ENCODE measurements at regions not wholly inside any gene's neighbourhood (a gene's known extent, or its start where the extent isn't known, plus 50 kb on each side); places are given as distances from the start of the nearest gene placed in this dataset.

GRCh38 chr10:54961040-54961439 is 160.0 kb upstream of the PCDH15 start (continued):
- TF ChIP-seq PATZ1 (CRISPR knock-in tag; IDR thresholded peaks at IDR 0.05; ENCODE audit: borderline replicate concordance), result no peak

GRCh38 chr10:54958844-54959243 is 157.8 kb upstream of the PCDH15 start:
- ATAC-seq, result no peak
- no peak for TF ChIP-seq CREB5 (CRISPR knock-in tag; IDR thresholded peaks at IDR 0.05; ENCODE audit: low read depth)

GRCh38 chr10:54947605-54948004 is 146.6 kb upstream of the PCDH15 start:
- ATAC-seq, result no peak
- TF ChIP-seq ZC3H10 (CRISPR knock-in tag; IDR thresholded peaks at IDR 0.05) (no peak), ARNTL (CRISPR knock-in tag; IDR thresholded peaks at IDR 0.05; ENCODE audit: borderline replicate concordance, low read depth) (no peak), CSDC2 (CRISPR knock-in tag; IDR thresholded peaks at IDR 0.05) (no peak)

GRCh38 chr10:54940418-54940817 is 139.4 kb upstream of the PCDH15 start:
- no peak for TF ChIP-seq PATZ1 (CRISPR knock-in tag; IDR thresholded peaks at IDR 0.05; ENCODE audit: borderline replicate concordance)
- TF ChIP-seq ZNF565 (CRISPR knock-in tag; conservative IDR thresholded peaks at IDR 0.05; ENCODE audit: low read depth), result no peak
- no peak for TF ChIP-seq TOX (CRISPR knock-in tag; IDR thresholded peaks at IDR 0.05; ENCODE audit: borderline replicate concordance)
- no peak for ATAC-seq

GRCh38 chr10:54914049-54914448 is 113.0 kb upstream of the PCDH15 start:
- TF ChIP-seq RARB (CRISPR knock-in tag; IDR thresholded peaks at IDR 0.05) (no peak), TOX (CRISPR knock-in tag; IDR thresholded peaks at IDR 0.05; ENCODE audit: borderline replicate concordance) (no peak), ZFP3 (CRISPR knock-in tag; IDR thresholded peaks at IDR 0.05) (no peak), CREB5 (CRISPR knock-in tag; IDR thresholded peaks at IDR 0.05; ENCODE audit: low read depth) (no peak)
- no peak for ATAC-seq

GRCh38 chr10:54909165-54909564 is 108.1 kb upstream of the PCDH15 start:
- ATAC-seq, result no peak
- TF ChIP-seq ZC3H10 (CRISPR knock-in tag; IDR thresholded peaks at IDR 0.05), result no peak
- no peak for TF ChIP-seq TCF4 (CRISPR knock-in tag; IDR thresholded peaks at IDR 0.05; ENCODE audit: borderline replicate concordance)
- no peak for TF ChIP-seq ZFP30 (CRISPR knock-in tag; IDR thresholded peaks at IDR 0.05)
- TF ChIP-seq TSHZ2 (CRISPR knock-in tag; IDR thresholded peaks at IDR 0.05), result no peak
- no peak for TF ChIP-seq CREB5 (CRISPR knock-in tag; IDR thresholded peaks at IDR 0.05; ENCODE audit: low read depth)
- TF ChIP-seq ZNF8 (CRISPR knock-in tag; IDR thresholded peaks at IDR 0.05), result no peak
- TF ChIP-seq ISL1 (CRISPR knock-in tag; IDR thresholded peaks at IDR 0.05), result no peak
- TF ChIP-seq CSDC2 (CRISPR knock-in tag; IDR thresholded peaks at IDR 0.05), result no peak
- TF ChIP-seq BACH2 (CRISPR knock-in tag; IDR thresholded peaks at IDR 0.05; ENCODE audit: borderline replicate concordance), result no peak
- TF ChIP-seq ZNF70 (CRISPR knock-in tag; IDR thresholded peaks at IDR 0.05), result no peak
- TF ChIP-seq TOX (CRISPR knock-in tag; IDR thresholded peaks at IDR 0.05; ENCODE audit: borderline replicate concordance), result no peak
- TF ChIP-seq ZNF565 (CRISPR knock-in tag; conservative IDR thresholded peaks at IDR 0.05; ENCODE audit: low read depth), result no peak
- TF ChIP-seq SNAI2 (CRISPR knock-in tag; IDR thresholded peaks at IDR 0.05), result no peak
- TF ChIP-seq ZFP3 (CRISPR knock-in tag; IDR thresholded peaks at IDR 0.05), result no peak
- no peak for TF ChIP-seq PATZ1 (CRISPR knock-in tag; IDR thresholded peaks at IDR 0.05; ENCODE audit: borderline replicate concordance)
- TF ChIP-seq GLIS3 (CRISPR knock-in tag; IDR thresholded peaks at IDR 0.05), result no peak
